ENCODE measurements at regions not wholly inside any gene's neighbourhood (a gene's known extent, or its start where the extent isn't known, plus 50 kb on each side); places are given as distances from the start of the nearest gene placed in this dataset.

DNA sequence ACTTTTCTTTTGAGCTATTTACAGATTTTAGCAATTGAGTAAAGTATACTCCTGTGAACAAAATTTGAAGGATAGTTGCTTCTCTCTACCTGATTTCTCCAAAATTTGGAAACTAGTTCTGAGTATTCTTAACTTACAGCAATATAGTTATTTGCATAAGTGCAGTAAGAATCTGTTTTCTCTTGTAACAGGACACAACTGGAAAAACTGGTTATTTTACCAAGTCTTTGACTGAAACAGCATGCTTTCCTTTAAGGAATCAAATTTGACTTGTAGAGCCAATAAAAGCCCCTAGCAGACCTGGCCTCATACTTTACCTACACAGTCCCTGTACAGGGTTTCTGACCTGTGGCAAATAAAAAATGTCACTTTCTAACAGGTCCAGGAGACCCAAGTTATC lies 301.9 kb upstream of the POU5F2 start:
- TF ChIP-seq POLR2A (IDR thresholded peaks at IDR 0.05), result no peak
- TF ChIP-seq, protein P1, sequence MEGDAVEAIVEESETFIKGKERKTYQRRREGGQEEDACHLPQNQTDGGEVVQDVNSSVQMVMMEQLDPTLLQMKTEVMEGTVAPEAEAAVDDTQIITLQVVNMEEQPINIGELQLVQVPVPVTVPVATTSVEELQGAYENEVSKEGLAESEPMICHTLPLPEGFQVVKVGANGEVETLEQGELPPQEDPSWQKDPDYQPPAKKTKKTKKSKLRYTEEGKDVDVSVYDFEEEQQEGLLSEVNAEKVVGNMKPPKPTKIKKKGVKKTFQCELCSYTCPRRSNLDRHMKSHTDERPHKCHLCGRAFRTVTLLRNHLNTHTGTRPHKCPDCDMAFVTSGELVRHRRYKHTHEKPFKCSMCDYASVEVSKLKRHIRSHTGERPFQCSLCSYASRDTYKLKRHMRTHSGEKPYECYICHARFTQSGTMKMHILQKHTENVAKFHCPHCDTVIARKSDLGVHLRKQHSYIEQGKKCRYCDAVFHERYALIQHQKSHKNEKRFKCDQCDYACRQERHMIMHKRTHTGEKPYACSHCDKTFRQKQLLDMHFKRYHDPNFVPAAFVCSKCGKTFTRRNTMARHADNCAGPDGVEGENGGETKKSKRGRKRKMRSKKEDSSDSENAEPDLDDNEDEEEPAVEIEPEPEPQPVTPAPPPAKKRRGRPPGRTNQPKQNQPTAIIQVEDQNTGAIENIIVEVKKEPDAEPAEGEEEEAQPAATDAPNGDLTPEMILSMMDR (IDR thresholded peaks at IDR 0.05), result no peak

Measured in uterus (tissue), 2 donors.